Stimulated activated CD4-positive, alpha-beta T cell treated with anti-CD3 and anti-CD28 coated beads, Interleukin-12 subunit alpha, Interleukin-12 subunit beta, amount 100 ng/mL, for 4 hours (primary cell): ENCODE measurements at regions not wholly inside any gene's neighbourhood (a gene's known extent, or its start where the extent isn't known, plus 50 kb on each side); places are given as distances from the start of the nearest gene placed in this dataset.
"Not testable (repeated sequence)": the region's sequence is repeated elsewhere in the genome, so short reads cannot be mapped to it uniquely, and the experiment has no call there.

Experiments used
- DNase-seq: peaks from one replicate; pipeline ENCODE4 v3.0.0-alpha.2; 2020

DNA sequence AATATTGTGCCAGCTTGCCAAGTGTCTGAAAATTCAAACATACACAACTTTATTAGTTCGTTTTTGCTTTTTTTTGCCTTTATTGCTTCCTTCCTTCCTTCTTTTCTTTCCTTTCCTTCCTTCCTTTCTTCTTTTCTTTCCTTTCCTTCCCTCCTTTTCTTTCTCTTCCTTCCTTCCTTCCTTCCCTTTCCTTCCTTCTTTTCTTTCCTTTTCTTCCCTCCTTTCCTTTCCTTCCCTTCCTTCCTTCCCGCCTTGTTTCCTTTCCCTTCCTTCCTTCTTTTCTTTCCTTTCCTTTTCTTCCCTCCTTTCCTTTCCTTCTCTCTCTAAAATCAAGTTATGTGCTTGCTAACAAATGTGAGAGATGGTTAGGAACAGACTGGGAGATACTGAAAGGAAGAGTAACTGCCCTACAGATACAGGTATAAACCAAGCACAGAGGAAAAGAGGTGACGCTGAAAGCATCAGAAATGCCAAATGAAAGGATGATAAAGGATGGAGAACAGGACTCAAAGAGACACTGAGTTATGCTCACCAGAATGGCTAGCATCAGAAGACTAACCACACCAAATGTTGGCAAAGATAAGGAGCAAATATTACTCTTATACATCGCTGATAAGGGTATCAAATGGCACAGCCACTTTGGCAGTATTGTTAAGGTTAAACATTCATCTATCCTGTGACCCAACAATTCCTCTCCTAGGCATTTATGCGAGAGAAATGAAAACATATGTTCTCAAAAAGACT, 151.6 kb downstream of the MREG start:
- DNase-seq: no peak

DNA sequence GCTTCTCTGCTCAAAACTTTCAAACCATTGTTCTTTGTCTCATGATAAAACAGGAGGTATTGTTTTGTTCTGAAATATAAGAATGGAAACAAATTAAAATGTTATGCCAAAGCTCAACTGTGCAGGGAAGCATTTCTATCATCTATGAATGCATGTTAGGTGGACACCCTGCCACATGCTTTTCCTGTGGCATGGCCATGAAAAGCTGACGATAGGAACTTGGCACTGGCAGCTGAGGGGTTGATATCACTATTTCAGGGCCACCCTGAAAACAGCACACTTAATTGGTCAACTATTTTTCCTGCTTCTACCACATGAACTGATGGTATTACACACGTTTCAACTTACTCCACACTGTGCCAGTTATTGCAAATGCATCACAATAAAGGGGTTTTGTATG, 157.3 kb downstream of the MREG start:
- DNase-seq: no peak

DNA sequence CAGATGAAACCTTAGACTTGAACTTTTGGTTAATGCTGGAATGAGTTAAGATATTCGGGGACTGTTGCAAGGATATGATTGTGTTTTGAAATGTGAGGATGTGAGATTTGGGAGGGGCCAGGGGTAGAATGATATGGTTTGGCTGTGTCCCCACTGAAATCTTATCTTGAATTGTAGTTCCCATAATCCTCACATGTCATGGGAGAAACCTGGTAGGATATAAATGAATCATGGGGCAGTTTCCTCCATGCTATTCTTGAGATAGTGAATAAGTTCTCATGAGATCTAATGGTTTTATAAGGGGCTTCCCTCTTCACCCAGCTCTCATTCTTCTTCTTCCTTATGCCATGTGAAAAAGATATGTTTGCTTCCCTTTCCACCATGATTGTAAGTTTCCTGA, 158.0 kb downstream of the MREG start:
- DNase-seq: not testable (repeated sequence)

DNA sequence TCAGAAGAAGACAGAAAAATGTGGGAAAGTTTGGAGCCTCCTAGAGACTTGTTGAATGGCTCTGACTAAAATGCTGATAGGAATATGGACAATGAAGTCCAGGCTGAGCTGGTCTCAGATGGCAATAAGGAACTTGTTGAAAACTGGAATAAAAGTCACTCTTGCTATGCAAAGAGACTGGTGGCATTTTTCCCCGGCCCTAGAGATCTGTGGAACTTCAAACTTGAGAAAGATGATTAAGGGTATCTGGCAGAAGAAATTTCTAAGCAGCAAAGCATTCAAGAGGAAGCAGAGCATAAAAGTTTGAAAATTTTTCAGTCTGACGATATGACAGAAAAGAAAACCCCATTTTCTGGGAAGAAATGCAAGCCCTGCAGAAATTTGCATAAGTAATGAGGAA, 159.3 kb downstream of the MREG start:
- DNase-seq: no peak

DNA sequence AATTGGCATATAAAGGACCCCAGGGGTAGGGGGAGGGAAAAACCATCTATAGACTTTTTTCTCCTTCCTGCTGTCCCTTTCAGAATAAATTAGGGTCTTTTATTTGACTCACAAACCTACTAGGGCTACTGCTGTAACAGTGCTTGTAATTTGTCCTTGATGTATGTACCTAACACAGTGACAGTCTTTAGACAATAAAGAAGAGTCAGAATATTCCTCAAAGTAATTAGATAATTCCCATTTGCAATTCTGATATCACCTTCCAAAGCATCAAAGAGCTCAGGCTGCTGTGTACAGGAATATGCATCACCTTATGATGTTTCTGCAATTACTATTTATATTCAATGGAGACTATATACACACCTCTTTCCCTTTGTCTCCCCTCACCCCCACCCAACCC, 161.7 kb downstream of the MREG start:
- DNase-seq: no peak

DNA sequence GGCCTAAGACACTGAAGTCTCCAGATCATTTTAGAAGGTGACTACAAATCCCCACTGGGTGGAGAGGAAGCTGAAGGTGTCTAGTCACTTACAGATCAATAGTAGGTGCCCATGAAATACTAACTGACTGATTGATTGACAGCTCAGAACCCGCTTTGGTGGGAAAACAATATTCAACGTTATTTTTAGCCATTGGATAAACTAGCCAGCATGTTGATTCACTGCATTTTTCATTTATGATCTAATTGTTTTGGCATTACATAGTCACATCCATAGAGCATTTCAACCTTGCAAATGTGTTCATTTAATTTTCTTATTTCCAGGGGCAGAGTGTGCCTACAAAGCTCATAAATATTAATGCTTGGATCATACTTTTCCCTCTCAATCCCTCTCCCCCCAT, 162.3 kb downstream of the MREG start:
- DNase-seq: no peak

DNA sequence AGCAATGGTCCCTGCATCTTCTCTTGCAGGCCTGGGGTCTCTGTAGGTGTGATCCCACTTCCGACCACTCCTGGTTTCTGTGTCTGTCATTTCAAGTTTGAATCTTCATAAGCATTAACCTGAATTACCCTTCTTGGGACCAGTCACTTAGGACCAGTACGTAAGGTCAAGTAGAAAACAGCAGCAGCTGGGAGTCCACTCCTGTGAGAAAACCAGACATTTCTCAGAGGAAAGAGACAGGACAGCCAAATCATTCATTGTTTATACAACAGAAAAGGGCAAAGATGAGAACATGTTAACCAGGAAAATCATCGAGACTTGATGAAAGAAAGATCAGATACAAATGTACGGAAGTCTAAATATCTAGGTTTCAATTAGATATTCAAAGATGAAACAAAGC, 163.0 kb downstream of the MREG start:
- DNase-seq: no peak

DNA sequence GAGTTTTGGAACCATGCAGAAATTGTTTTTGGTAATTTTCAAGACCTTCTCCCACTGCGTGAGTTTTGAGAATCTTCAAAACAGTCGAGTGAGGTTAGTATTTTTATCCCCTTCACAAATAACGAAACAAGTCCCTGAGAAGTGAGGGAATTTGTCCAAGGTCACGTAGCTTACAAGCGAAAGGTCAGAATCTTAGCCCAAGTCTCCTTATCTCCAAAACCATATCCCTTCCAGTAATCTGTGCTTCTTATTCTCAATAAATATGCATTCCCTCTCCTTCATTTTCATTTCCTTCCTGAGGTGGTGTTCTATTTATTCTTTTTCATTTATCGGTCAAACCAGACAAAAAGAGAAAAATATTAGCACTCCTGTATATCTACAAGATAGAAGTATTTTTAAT, 163.6 kb downstream of the MREG start:
- no peak for DNase-seq

DNA sequence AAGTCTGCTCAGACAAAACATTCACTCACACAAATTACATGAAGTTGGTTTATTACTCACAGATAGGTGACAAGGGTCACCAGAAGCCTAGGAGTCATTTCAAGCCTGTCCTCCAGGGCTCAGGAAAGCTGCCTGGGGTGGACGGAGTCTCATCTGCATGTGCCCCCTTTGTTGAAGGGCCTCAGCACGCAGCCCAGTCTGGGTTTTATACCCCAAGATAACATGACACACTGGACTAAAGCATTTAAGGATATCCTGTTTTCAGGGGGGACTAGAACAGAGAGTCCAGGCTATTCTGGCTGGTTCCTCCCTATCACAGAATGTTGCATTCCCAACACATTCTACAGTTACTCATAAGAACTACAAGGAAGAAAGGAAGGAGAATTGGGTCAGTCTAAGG, 164.7 kb downstream of the MREG start:
- no peak for DNase-seq

DNA sequence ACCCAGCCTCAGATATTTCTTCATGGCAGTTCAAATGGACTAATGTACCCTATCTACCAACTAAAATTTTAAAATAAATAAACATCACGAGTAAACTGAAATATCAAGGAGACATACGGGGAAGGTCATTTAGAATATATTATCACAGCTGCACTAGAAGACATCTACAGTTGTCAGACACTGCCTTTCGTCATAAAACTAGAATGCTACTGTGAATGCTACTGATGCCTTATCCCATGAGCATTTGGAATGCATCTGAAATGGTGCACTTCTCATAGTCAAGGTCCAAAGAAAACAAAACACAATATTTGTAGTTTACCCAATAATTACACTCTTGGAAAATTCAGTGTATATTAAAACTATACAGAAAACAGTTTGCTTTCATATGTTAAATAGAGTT, 165.2 kb downstream of the MREG start:
- DNase-seq: no peak

DNA sequence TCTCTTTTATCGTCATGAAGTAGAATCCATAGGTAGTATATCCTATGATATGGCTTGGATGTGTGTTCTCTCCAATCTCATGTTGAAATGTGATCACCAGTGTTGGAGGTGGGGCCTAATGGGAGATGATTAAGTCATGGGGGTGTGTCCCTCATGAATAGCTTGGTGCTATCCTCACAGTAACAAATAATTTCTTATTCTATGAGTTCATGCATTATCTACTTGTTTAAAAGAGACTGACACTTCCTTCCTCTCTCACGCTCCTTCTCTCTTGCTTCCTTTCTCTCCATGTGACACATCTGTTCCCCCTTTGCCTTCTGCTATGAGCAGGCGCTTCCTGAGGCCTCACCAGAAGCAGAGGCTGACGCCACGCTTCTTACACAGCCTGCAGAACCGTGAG, 165.6 kb downstream of the MREG start:
- no peak for DNase-seq

DNA sequence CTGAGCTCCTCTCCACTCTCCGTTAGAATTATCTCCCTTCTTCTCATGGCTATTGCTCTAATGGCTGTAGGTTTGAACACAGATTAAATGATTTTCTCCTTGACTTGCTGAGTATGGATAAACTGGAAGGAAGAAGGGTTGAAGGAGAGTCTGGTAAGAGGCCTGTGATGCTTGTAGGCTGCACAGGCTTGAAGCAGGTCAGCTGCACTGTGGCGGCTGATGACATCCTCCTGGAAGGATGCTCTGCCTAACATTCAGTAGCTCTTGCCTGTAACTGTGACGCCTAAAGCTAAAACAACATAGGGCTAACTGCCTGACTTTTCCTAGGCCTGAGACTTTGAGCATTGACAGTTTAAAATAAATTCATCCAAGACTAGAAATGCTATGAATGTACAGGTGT, 166.3 kb downstream of the MREG start:
- DNase-seq: no peak

DNA sequence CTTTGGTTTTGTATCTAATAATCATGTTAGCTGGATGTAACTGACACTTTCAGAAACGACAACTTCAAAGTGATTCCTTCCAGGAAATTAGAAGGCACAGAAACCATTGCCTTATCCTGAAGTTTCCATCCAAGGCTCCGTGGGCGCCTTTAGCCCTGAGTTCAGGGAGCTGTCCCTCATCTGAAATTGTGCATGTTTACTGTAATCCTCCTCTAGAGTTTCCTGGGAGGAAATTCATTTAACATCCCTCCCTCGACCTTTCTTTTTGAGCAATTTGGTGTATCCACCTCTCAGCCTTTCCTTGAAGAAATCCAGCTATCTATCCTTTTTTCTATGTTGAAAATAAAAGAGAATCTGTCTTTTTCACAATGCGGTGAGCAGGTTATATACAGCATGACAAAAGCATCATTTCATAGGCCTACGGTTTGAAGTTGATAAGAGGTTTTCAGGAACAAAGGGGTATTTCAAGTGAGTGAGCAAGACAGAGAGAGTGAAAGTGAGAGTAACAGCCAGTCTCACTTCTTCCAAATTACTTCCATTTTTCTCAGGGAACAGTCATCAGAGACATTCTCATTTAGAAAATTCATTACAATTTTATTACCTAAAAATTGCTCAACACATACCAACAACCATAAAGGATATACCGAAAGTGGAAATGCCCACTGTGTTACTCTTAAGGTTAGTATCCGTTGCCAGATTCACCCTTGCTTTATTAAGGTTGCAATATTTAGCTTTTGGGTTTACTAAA, 167.3 kb downstream of the MREG start:
- DNase-seq: no peak

DNA sequence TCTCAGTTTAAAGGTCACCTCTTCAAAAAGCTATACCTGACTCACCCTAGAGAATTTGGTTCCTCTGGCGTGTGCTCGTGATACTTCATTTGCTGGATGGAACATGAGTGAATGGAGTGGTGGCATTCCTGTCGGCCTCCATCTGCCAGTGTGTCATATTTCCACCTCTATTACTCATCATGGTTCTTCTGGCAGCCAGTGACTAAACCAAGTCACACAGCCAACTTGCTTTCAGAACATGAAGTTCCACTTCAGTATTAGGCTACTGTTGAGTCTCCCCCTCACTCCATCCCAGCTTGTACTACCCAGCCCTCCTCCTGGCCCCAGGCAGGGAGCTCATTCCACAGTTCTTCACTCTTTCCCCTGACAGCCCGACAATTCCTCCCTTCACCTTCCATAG, 169.8 kb downstream of the MREG start:
- no peak for DNase-seq

DNA sequence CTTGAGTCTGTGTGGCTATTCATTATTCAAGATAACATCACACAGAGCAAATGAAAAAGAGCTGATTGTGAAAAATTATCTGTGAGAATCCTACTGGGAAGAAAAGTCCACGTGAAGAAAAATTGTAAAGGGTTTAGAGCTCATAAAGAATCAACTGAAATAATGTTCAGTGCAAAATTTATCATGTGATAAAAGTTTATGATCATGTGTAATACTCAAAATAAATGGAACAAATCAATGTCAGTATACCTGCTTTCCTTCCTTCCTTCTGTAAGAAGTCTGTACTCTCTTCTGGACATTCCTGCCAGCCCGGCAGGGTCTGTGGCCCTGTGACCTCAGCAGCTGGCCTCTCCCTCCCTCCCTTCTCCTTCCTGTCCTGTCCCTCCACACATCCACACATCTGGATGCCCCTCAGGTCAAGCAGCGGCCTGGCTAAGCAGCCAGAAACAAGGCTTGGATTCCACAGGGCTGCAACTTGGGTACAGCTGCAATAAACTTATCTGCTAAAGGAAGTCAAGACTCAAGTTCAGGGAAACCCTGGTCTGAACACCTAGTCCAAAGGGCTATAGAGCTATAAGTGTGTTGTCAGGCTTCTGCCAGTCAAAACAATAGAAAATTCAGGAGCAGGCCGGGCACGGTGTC, 172.1 kb downstream of the MREG start:
- DNase-seq: no peak

DNA sequence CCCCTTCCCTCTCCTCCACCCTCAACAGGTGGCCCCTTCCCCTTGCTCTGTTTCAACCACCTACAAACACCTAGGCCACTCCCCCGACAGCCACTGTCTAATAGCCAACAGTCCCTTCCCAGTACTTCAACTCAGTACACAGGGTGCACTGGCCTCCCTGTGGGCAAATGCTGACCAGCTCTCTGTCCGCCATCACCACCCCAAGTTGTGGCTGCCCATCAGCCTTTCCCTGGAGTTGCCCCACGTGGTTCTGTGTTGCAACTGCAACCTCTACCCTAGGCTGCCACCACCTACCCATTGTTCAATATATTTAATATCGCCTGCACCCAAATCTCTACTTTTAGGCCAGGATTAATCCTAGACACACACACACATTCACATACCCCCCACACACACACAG, 173.5 kb downstream of the MREG start:
- no peak for DNase-seq

DNA sequence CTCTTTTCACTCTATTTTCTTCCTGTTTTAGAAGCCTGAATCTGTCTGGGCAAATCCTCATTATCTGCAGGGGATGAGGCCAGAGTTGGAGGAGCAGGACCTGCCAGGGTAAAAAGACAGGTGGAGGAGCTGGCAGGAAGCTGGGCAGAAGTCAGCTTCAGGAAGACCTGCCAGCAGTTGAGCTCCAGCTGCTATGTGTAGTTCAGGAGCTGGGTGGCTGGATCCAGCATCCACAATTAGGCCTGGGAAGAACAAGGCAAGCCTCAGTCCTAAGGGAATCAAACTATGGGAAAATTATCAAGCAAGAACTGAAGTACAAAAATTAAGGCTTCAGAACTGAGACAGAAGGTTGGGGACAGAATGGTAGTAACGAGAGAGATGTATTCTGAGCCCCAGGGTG, 174.0 kb downstream of the MREG start:
- DNase-seq: no peak

DNA sequence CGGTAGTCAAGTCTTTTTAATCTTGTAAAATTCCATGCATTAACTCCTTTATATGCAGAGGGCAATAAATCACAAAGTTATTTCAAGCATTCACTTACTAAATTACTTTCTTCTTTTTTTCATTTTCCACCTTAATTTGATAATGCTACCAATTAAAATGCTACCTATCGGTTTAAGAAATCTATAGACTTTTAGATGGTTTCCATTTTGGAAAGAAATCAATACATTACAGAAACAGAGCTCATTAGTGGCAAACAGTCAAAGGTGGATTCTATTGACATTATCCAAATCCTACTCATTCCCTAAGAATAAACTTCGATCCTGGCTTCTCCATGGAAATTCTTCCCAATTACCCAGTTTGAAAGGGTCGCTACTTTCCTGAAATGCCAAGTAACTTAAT, 176.5 kb downstream of the MREG start:
- no peak for DNase-seq

DNA sequence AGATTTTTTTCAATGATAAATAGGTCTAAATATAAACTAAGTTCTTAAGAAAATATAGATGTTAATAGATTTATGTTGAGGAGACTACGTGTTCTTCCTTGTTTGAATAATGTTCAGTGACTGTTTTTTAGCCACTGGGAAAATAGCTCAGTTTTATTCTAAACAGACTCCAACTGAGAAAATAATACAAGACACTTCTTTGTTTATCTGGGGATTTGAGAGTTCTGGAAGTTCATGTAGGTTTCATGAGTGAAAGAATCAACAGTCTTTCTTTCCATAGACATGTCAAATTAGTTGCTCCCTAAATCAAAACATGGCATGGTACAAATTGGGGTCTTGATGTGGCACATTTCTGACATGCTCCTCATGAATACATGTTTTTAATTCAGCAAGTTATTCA, 177.7 kb downstream of the MREG start:
- no peak for DNase-seq

DNA sequence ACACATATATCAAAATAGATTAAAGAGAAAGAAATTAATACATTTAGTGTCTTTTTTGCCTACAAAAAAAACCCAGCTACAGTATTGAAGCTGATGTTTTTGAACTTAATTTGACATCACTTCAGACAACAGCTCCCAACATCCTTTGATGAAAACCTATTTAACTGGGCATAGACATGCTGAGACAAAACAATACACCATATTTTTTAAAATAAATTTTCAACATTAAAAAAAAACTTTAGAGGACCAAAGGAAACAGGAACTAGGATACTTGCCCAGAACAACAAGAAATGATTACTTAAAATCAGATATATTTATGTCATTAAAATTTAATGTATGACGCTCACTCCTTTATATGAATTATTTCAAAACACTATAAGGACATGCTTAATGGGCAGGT, 178.1 kb downstream of the MREG start:
- DNase-seq: no peak

DNA sequence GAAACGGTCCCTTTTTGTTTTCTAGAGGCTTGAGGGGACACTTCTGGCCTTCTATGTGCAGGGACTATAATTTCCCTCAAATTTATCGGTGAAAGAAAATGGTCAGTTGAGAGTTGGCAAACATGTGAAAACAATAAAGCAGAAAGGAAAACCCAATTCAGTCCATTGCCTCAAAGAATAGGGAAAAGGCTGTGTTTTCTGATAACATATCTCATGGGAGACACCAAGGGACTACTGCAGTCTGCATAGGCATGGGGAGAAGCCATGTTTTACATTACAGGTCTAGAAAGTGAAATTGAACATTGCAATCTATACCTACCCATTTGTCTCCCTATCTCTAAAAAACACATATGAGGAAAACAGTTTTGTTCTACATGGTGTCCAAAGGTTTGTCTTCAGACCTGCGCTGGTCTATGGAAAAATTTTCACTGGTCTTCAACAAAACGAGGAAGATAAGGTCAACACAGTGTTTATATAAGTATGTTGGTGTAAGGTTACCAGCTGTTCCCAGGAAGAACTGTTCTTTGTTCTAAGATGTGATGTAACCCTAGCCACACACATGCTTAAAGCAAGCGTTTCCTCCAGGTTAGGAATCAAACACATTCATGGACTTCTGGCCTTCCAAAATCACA, 179.7 kb downstream of the MREG start:
- DNase-seq: no peak

DNA sequence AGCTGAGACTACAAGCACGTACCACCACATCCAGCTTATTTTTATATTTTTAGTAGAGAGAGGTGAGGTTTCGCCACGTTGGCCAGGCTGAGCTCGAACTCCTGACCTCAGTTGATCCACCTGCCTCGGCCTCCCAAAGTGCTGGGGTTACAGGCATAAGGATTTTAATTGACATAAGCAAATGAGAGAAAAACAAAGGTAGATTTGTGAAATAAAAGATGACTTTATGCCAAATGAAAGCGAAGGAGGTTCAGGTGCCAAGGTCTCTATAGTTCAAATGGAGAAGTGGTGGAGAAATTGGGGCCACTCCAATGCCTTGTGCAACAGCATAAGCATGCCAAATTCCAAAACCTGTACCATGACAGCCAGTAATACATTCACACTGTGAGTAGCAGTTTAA, 180.6 kb downstream of the MREG start:
- DNase-seq: no peak

DNA sequence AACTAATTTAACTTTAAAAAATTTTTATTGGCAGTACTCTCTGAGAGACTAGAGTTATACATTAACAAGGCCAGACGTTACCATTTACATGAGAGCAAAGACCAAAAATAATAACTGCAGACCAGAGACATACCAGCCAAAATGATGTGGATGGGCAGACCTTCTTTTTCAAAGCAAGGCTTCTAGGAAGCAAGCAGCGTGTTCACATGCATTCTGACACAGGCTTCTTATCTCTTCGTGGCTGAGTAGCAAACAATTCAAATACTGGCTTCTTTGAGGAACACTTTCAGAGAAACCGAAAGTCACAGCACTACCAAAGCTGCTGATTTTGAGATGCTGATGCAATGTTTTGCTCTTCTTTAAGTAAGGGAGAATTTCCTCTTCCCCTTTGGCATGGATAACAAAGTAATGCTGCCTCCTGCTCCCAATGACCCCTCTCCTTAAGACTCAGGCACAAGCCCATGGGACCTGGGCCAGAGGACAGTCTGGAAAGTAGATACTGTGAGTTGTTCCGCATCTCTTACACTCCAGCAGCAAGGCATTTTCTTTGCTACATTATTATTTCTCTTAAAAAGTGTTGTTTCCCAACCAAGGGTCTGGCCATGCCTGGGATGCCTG, 181.9 kb downstream of the MREG start:
- no peak for DNase-seq
